H9 (cell line): ENCODE measurements at regions not wholly inside any gene's neighbourhood (a gene's known extent, or its start where the extent isn't known, plus 50 kb on each side); places are given as distances from the start of the nearest gene placed in this dataset.

ENCODE experiments used
- DNase-seq: peaks from one replicate; pipeline ENCODE4 v3.0.0-alpha.2; 2017
- H2AFZ ChIP-seq: one replicate; pipeline ENCODE4 v1.6.1; 2013; ENCODE audit warnings: mild to moderate bottlenecking, low read length, control low read depth, moderate library complexity
- H2AK5ac ChIP-seq: 2 replicates; pipeline ENCODE4 v1.6.1; 2013; ENCODE audit warnings: low read length, control low read depth, mixed read lengths; ENCODE audit not compliant: insufficient read length
- H2BK120ac ChIP-seq: one replicate; pipeline ENCODE4 v1.6.1; 2013; ENCODE audit warnings: low read depth, mild to moderate bottlenecking, low read length, control low read depth, inconsistent platforms; ENCODE audit not compliant: poor library complexity, severe bottlenecking
- H2BK12ac ChIP-seq: 2 replicates; pipeline ENCODE4 v1.6.1; 2013; ENCODE audit warnings: low read length, control low read depth, mixed read lengths, low read depth; ENCODE audit not compliant: insufficient read length
- H2BK15ac ChIP-seq: 2 replicates; pipeline ENCODE4 v1.6.1; 2013; ENCODE audit warnings: low read depth, low read length, control low read depth
- H2BK20ac ChIP-seq: one replicate; pipeline ENCODE4 v1.6.1; 2013; ENCODE audit warnings: low read depth, mild to moderate bottlenecking, low read length, control low read depth, inconsistent platforms; ENCODE audit not compliant: poor library complexity, severe bottlenecking
- H2BK5ac ChIP-seq: 2 replicates; pipeline ENCODE4 v1.6.1; 2013; ENCODE audit warnings: low read length, control low read depth, mixed read lengths; ENCODE audit not compliant: insufficient read length
- H3K14ac ChIP-seq: 2 replicates; pipeline ENCODE4 v1.6.1; 2013; ENCODE audit warnings: low read length, control low read depth; ENCODE audit not compliant: insufficient read depth
- H3K18ac ChIP-seq: 2 replicates; pipeline ENCODE4 v1.6.1; 2013; ENCODE audit warnings: low read depth, mild to moderate bottlenecking, mixed read lengths, low read length, control low read depth; ENCODE audit not compliant: insufficient read length
- H3K23ac ChIP-seq: 2 replicates; pipeline ENCODE4 v1.6.1; 2013; ENCODE audit warnings: low read length, control low read depth, mixed read lengths, low read depth; ENCODE audit not compliant: insufficient read length
- H3K23me2 ChIP-seq: 2 replicates; pipeline ENCODE4 v1.6.1; 2013; ENCODE audit warnings: low read depth, mild to moderate bottlenecking, mixed read lengths, low read length, control low read depth; ENCODE audit not compliant: insufficient read length, poor library complexity, severe bottlenecking
- H3K27ac ChIP-seq: 2 replicates; pipeline ENCODE4 v1.5.1; 2013; ENCODE audit warnings: low read length, control low read depth, mixed read lengths, low read depth; ENCODE audit not compliant: insufficient read length
- H3K27me3 ChIP-seq: 2 replicates; pipeline ENCODE4 v1.6.1; 2013; ENCODE audit warnings: low read length, control low read depth, inconsistent platforms; ENCODE audit not compliant: insufficient read depth
- H3K4ac ChIP-seq: 2 replicates; pipeline ENCODE4 v1.6.1; 2013; ENCODE audit warnings: low read depth, mild to moderate bottlenecking, control low read depth, inconsistent platforms, low read length, moderate library complexity
- H3K4me1 ChIP-seq: 2 replicates; pipeline ENCODE4 v1.6.1; 2013; ENCODE audit warnings: low read length, control low read depth, inconsistent platforms; ENCODE audit not compliant: insufficient read depth
- H3K4me2 ChIP-seq: 2 replicates; pipeline ENCODE4 v1.6.1; 2013; ENCODE audit warnings: low read length, control low read depth, mixed read lengths; ENCODE audit not compliant: insufficient read length, insufficient read depth
- H3K56ac ChIP-seq: 2 replicates; pipeline ENCODE4 v1.6.1; 2013; ENCODE audit warnings: low read depth, mild to moderate bottlenecking, mixed read lengths, low read length, control low read depth; ENCODE audit not compliant: insufficient read length
- H3K79me1 ChIP-seq: 2 replicates; pipeline ENCODE4 v1.6.1; 2013; ENCODE audit warnings: low read depth, mild to moderate bottlenecking, moderate library complexity, low read length, control low read depth, inconsistent platforms; ENCODE audit not compliant: insufficient read depth, poor library complexity, severe bottlenecking
- H3K79me2 ChIP-seq: 2 replicates; pipeline ENCODE4 v1.6.1; 2013; ENCODE audit warnings: low read length, control low read depth, inconsistent platforms; ENCODE audit not compliant: insufficient read depth
- H3K9ac ChIP-seq: 2 replicates; pipeline ENCODE4 v1.6.1; 2013; ENCODE audit warnings: low read length, control low read depth, mixed read lengths; ENCODE audit not compliant: insufficient read length; ENCODE audit errors: extremely low read depth
- H3K9me3 ChIP-seq: one replicate; pipeline ENCODE4 v1.6.1; 2013; ENCODE audit warnings: low read depth, low read length, inconsistent platforms; ENCODE audit not compliant: control insufficient read depth
- H3T11ph ChIP-seq: one replicate; pipeline ENCODE4 v1.6.1; 2013; ENCODE audit warnings: mild to moderate bottlenecking, low read length, control low read depth, inconsistent platforms
- H4K20me1 ChIP-seq: one replicate; pipeline ENCODE4 v1.6.1; 2013; ENCODE audit not compliant: control insufficient read depth, insufficient read length, insufficient read depth
- H4K5ac ChIP-seq: 2 replicates; pipeline ENCODE4 v1.6.1; 2013; ENCODE audit warnings: low read depth, mild to moderate bottlenecking, mixed read lengths, low read length, control low read depth; ENCODE audit not compliant: insufficient read length
- H4K8ac ChIP-seq: replicated peaks from 2 replicates; pipeline ENCODE4 v1.6.1; 2013; ENCODE audit warnings: low read length, control low read depth, mixed read lengths, low read depth; ENCODE audit not compliant: insufficient read length
- H4K91ac ChIP-seq: 2 replicates; pipeline ENCODE4 v1.6.1; 2013; ENCODE audit warnings: low read depth, mild to moderate bottlenecking, moderate library complexity, mixed read lengths, low read length, control low read depth; ENCODE audit not compliant: insufficient read length
- H3K27ac Mint-ChIP-seq, 3 experiments: 2 replicates in 2 of 3; 3 replicates in 1 of 3; pipeline ENCODE4 v1.8.0; 2020 to 2021; ENCODE audit warnings: mixed read lengths in 3 of 3, mild to moderate bottlenecking in 1 of 3, moderate library complexity in 1 of 3
- H3K27me3 Mint-ChIP-seq: 2 replicates; pipeline ENCODE4 v1.8.0; 2021; ENCODE audit warnings: low read depth, mild to moderate bottlenecking, moderate library complexity, mixed read lengths
- H3K36me3 Mint-ChIP-seq, 3 experiments: 2 replicates in 2 of 3; 3 replicates in 1 of 3; pipeline ENCODE4 v1.8.0; 2020 to 2021; ENCODE audit warnings: low read depth in 3 of 3, mixed read lengths in 3 of 3; ENCODE audit not compliant: insufficient read depth in 1 of 3
- H3K4me1 Mint-ChIP-seq, 2 experiments: 2 replicates each; pipeline ENCODE4 v1.8.0; 2020; ENCODE audit warnings: mixed read lengths in 2 of 2
- H3K4me3 Mint-ChIP-seq, 2 experiments: 2 replicates in 1 of 2; 3 replicates in 1 of 2; pipeline ENCODE4 v1.8.0; 2020 to 2021; ENCODE audit warnings: mild to moderate bottlenecking in 2 of 2, mixed read lengths in 2 of 2, moderate library complexity in 1 of 2
- H3K9me3 Mint-ChIP-seq, 2 experiments: 2 replicates in 1 of 2; 3 replicates in 1 of 2; pipeline ENCODE4 v1.8.0; 2020; ENCODE audit warnings: mild to moderate bottlenecking in 2 of 2, mixed read lengths in 2 of 2, moderate library complexity in 1 of 2
- CTCF ChIP-seq: fragments of 200-600 bp; sonication (generic); conservative IDR thresholded peaks from 3 replicates; pipeline ENCODE4 v1.8.0; 2021; ENCODE audit warnings: antibody characterized with exemption, mild to moderate bottlenecking
- WGBS: extraction: QIAGEN DNeasy Blood & Tissue Kit; methylation state at CpG from one replicate; pipeline ENCODE4 v1.1.7; 2013; ENCODE audit warnings: missing lambda C conversion rate, low lambda C conversion rate, mixed read lengths; ENCODE audit not compliant: insufficient read length; ENCODE audit errors: extremely low coverage; 5-methylcytosine and 5-hydroxymethylcytosine counted together

DNA sequence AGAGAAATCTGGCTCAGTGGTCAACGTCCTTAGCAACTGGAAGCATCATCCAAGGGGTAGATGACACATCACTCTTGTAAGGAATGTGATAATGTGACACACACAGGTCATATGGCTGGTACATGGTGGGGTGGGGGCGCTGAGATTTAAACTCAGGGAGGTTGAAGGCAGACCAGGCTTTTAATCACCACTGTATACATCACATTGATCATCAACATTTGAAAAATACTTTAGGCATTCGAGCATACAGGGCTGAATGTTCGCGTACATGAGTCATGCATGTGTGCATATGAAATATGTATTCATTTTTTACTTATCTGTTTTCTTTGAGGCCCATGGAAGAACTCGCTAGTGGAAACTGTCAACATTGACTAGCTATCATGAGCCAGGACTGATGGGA is 976.4 kb downstream of the VRK1 start:
- Histone ChIP-seq H3K14ac (no peak overlapping the region), H3K4me2 (no peak overlapping the region), H3K27me3 (no peaks in the 10 kb centered on the region), H2AFZ (no peak overlapping the region), H3K4me1 (no peaks in the 10 kb centered on the region), H3K18ac (no peak overlapping the region), H2BK5ac (no peak overlapping the region), H3K9ac (no peak overlapping the region), H2BK15ac (no peak overlapping the region), H4K91ac (no peak overlapping the region), H3K9me3 (no peaks in the 10 kb centered on the region), H3K27ac (no peak overlapping the region), H2AK5ac (no peak overlapping the region), H4K5ac (no peak overlapping the region), H3K23ac (no peak overlapping the region), H3T11ph (no peak overlapping the region), H3K79me2 (no peaks in the 10 kb centered on the region), H4K8ac (no peak overlapping the region), H3K23me2 (no peaks in the 10 kb centered on the region), H3K56ac (no peak overlapping the region), H4K20me1 (no peaks in the 10 kb centered on the region), H2BK20ac (no peak overlapping the region), H3K79me1 (no peaks in the 10 kb centered on the region), H2BK120ac (no peak overlapping the region), H2BK12ac (no peak overlapping the region), H3K4ac (no peak overlapping the region)
- Mint-ChIP-seq H3K27ac (no peak overlapping the region), H3K4me3 (no peak overlapping the region), H3K27me3 (no peaks in the 10 kb centered on the region), H3K4me1 (0 out of 4 replicates have a peak, but pooled peaks cover 2 to 4% of the 10 kb centered on the region in 2 experiments), H3K36me3 (0 out of 7 replicates have a peak, but pooled peaks cover 0 to 2% (median 0%) of the 10 kb centered on the region in 3 experiments), H3K9me3 (no peaks in the 10 kb centered on the region; a peak in 1 of 5 replicates)
- WGBS, result no CpG with 5 or more reads among the region's 6 CpGs
- no peak for TF ChIP-seq CTCF
- no peak for DNase-seq
